ENCODE measurements at regions not wholly inside any gene's neighbourhood (a gene's known extent, or its start where the extent isn't known, plus 50 kb on each side); places are given as distances from the start of the nearest gene placed in this dataset.

DNA sequence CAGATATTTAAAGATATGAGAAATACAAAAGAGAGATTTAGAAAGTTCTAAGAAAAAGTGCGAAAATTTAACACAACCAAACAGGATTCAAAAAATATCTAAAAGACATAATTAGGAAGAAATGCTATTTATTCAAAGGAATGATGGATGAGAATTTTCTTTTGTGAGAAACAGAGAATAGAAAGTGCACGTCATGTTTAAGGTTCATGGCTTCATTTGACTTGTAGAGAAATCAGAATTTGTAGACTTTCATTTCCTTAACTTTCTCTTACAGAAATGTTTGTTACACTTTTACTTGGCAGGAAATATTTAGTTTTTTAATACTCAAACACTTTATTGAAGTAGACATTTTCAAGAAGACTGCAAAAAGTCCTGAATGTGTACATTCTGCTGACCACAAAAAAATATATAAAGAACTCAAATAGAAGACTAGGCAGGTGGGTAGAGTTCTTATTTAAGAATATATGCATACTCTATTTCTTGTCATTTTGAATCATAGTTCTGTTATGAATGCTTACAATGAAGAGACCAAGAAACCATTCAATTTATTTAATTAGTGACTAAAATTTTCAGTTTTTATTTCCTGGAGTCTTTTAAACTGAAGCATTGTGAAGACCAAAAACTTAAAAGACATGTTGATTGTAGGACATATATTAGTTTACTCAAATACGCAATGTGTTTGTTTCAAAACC lies 710.5 kb upstream of the HS3ST5 start:
- TF ChIP-seq, protein P1, sequence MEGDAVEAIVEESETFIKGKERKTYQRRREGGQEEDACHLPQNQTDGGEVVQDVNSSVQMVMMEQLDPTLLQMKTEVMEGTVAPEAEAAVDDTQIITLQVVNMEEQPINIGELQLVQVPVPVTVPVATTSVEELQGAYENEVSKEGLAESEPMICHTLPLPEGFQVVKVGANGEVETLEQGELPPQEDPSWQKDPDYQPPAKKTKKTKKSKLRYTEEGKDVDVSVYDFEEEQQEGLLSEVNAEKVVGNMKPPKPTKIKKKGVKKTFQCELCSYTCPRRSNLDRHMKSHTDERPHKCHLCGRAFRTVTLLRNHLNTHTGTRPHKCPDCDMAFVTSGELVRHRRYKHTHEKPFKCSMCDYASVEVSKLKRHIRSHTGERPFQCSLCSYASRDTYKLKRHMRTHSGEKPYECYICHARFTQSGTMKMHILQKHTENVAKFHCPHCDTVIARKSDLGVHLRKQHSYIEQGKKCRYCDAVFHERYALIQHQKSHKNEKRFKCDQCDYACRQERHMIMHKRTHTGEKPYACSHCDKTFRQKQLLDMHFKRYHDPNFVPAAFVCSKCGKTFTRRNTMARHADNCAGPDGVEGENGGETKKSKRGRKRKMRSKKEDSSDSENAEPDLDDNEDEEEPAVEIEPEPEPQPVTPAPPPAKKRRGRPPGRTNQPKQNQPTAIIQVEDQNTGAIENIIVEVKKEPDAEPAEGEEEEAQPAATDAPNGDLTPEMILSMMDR (IDR thresholded peaks at IDR 0.05) = no peak
- TF ChIP-seq, protein P2, sequence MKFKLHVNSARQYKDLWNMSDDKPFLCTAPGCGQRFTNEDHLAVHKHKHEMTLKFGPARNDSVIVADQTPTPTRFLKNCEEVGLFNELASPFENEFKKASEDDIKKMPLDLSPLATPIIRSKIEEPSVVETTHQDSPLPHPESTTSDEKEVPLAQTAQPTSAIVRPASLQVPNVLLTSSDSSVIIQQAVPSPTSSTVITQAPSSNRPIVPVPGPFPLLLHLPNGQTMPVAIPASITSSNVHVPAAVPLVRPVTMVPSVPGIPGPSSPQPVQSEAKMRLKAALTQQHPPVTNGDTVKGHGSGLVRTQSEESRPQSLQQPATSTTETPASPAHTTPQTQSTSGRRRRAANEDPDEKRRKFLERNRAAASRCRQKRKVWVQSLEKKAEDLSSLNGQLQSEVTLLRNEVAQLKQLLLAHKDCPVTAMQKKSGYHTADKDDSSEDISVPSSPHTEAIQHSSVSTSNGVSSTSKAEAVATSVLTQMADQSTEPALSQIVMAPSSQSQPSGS (CRISPR knock-in tag; IDR thresholded peaks at IDR 0.05; ENCODE audit: borderline replicate concordance, low read depth) = no peak
- TF ChIP-seq JAZF1 (CRISPR knock-in tag; IDR thresholded peaks at IDR 0.05) = no peak
- no peak for TF ChIP-seq TCF7 (CRISPR knock-in tag; IDR thresholded peaks at IDR 0.05; ENCODE audit: low read depth)
- TF ChIP-seq, protein P3, sequence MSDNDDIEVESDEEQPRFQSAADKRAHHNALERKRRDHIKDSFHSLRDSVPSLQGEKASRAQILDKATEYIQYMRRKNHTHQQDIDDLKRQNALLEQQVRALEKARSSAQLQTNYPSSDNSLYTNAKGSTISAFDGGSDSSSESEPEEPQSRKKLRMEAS (CRISPR knock-in tag; IDR thresholded peaks at IDR 0.05) = no peak
- TF ChIP-seq ZNF423 (CRISPR knock-in tag; IDR thresholded peaks at IDR 0.05) = no peak
- TF ChIP-seq SMAD4 (CRISPR knock-in tag; IDR thresholded peaks at IDR 0.05) = no peak
- no peak for TF ChIP-seq ZNF219 (CRISPR knock-in tag; IDR thresholded peaks at IDR 0.05; ENCODE audit: borderline replicate concordance)
- TF ChIP-seq FOXP1 (CRISPR knock-in tag; IDR thresholded peaks at IDR 0.05; ENCODE audit: borderline replicate concordance) = no peak
- no peak for TF ChIP-seq MXD4 (CRISPR knock-in tag; IDR thresholded peaks at IDR 0.05; ENCODE audit: borderline replicate concordance)
- no peak for TF ChIP-seq CBFB (CRISPR knock-in tag; IDR thresholded peaks at IDR 0.05; ENCODE audit: low read depth)
